GM20431 (cell line): ENCODE measurements at regions not wholly inside any gene's neighbourhood (a gene's known extent, or its start where the extent isn't known, plus 50 kb on each side); places are given as distances from the start of the nearest gene placed in this dataset.
"Not testable (repeated sequence)": the region's sequence is repeated elsewhere in the genome, so short reads cannot be mapped to it uniquely, and the experiment has no call there.

Source experiments
- in situ Hi-C: fragments of 300-500 bp; cut with MseI, MboI; formaldehyde crosslinking; loops from one replicate; pipeline ENCODE4 v1.15.0; 2020; ENCODE audit warnings: low sequenced_read_pairs; ENCODE audit not compliant: unreplicated experiment

- in situ Hi-C loops = no loop called here
Observed at GRCh38 chr7:82629583-82629982, 186.0 kb upstream of the CACNA2D1 start.

GRCh38 chr7:82625377-82625776 lies 181.8 kb upstream of the CACNA2D1 start:
- in situ Hi-C loops = no loop called here

- in situ Hi-C loops = no loop called here
Observed at GRCh38 chr7:82624965-82625364, 181.4 kb upstream of the CACNA2D1 start.

GRCh38 chr7:82624337-82624736 lies 180.8 kb upstream of the CACNA2D1 start:
- in situ Hi-C loops = no loop called here

- in situ Hi-C loops = no loop called here
Observed at GRCh38 chr7:82623812-82624211, 180.2 kb upstream of the CACNA2D1 start.

GRCh38 chr7:82617156-82617555 lies 173.6 kb upstream of the CACNA2D1 start:
- in situ Hi-C loops = no loop called here

GRCh38 chr7:82616059-82616728 lies 172.6 kb upstream of the CACNA2D1 start:
- in situ Hi-C loops = no loop called here

GRCh38 chr7:82615527-82615926 lies 171.9 kb upstream of the CACNA2D1 start:
- in situ Hi-C loops = no loop called here

- in situ Hi-C loops = no loop called here
Observed at GRCh38 chr7:82609746-82610145, 166.2 kb upstream of the CACNA2D1 start.

- in situ Hi-C loops = no loop called here
Observed at GRCh38 chr7:82605247-82605864, 161.8 kb upstream of the CACNA2D1 start.

- in situ Hi-C loops = no loop called here
Observed at GRCh38 chr7:82602066-82602465, 158.5 kb upstream of the CACNA2D1 start.

GRCh38 chr7:82600531-82600930 lies 157.0 kb upstream of the CACNA2D1 start:
- in situ Hi-C loops = no loop called here

GRCh38 chr7:82599895-82600294 lies 156.3 kb upstream of the CACNA2D1 start:
- in situ Hi-C loops = no loop called here

GRCh38 chr7:82598958-82599357 lies 155.4 kb upstream of the CACNA2D1 start:
- in situ Hi-C loops = no loop called here

- in situ Hi-C loops = not testable (repeated sequence)
Observed at GRCh38 chr7:82595795-82596194, 152.2 kb upstream of the CACNA2D1 start.

GRCh38 chr7:82595176-82595575 lies 151.6 kb upstream of the CACNA2D1 start:
- in situ Hi-C loops = no loop called here

- in situ Hi-C loops = no loop called here
Observed at GRCh38 chr7:82594665-82595064, 151.1 kb upstream of the CACNA2D1 start.

- in situ Hi-C loops = no loop called here
Observed at GRCh38 chr7:82593780-82594179, 150.2 kb upstream of the CACNA2D1 start.

GRCh38 chr7:82592416-82592815 lies 148.8 kb upstream of the CACNA2D1 start:
- in situ Hi-C loops = no loop called here

GRCh38 chr7:82579047-82579446 lies 135.5 kb upstream of the CACNA2D1 start:
- in situ Hi-C loops = no loop called here

GRCh38 chr7:82578430-82578829 lies 134.9 kb upstream of the CACNA2D1 start:
- in situ Hi-C loops = no loop called here
